ENCODE measurements at regions not wholly inside any gene's neighbourhood (a gene's known extent, or its start where the extent isn't known, plus 50 kb on each side); places are given as distances from the start of the nearest gene placed in this dataset.

DNA sequence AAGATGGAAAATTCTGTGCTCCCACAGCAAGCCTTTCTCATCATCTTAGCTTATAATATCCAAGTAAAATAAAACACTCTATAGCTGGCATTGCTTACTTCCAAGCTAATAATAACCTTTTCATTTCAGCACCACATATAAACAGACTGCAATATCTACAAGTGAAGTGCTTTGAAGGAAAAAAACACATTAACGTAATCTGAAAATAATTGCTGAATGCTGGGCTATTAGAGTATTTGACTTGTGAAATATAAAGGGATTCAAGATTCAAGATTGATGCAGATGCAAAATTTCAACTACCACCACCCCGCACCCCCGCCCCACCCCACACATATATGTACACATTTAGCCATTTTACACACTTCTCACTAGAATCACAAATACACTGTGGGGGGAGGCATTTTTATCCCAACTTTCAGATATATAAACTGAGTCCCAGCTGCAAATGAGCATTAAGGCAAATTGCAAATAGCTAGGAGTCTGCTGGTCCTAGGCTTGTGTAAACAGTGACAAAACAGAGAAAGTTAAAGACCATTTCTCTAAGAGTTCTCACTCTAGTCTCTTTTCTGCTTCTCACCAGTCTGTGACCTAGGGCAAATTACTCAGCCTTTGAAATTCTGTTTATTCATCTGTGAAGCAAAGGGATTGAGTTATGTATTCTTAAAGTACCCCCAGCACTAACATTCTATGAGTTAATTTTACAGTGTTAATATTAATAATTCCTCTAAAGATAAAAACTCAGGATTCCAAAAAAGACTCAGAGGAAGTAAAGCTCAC is 489.4 kb downstream of the PRELID2 start:
- TF ChIP-seq, protein P1, sequence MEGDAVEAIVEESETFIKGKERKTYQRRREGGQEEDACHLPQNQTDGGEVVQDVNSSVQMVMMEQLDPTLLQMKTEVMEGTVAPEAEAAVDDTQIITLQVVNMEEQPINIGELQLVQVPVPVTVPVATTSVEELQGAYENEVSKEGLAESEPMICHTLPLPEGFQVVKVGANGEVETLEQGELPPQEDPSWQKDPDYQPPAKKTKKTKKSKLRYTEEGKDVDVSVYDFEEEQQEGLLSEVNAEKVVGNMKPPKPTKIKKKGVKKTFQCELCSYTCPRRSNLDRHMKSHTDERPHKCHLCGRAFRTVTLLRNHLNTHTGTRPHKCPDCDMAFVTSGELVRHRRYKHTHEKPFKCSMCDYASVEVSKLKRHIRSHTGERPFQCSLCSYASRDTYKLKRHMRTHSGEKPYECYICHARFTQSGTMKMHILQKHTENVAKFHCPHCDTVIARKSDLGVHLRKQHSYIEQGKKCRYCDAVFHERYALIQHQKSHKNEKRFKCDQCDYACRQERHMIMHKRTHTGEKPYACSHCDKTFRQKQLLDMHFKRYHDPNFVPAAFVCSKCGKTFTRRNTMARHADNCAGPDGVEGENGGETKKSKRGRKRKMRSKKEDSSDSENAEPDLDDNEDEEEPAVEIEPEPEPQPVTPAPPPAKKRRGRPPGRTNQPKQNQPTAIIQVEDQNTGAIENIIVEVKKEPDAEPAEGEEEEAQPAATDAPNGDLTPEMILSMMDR (IDR thresholded peaks at IDR 0.05; ENCODE audit: control extremely low read depth, extremely low read depth), result no peak
- H3K36me3 ChIP-seq (ENCODE audit: control insufficient read depth in 4 of 4, insufficient read depth in 4 of 4, low read length in 4 of 4), result no peaks in the 10 kb centered on the region
- no peak overlapping the region for H3K4me3 ChIP-seq
- H3K9ac ChIP-seq (ENCODE audit: insufficient read depth in 1 of 2, low read length in 2 of 2), result no peak overlapping the region
- WGBS, 2 donors, result 78 to 87% methylated on average over 3 of the region's 3 CpGs
- peaks cover 0 to 3% (median 0%) of the 10 kb centered on the region in 4 donors for H3K9me3 ChIP-seq (ENCODE audit: control insufficient read depth in 4 of 4, insufficient read depth in 3 of 4, low read length in 3 of 4)
- H3K27ac ChIP-seq (ENCODE audit: low read depth in 1 of 2, low read length in 1 of 2), result no peak overlapping the region
- peak; percentile 48 to 83 (median 83) for DNase-seq
- no peaks in the 10 kb centered on the region for H3K27me3 ChIP-seq (ENCODE audit: control insufficient read depth in 3 of 3, insufficient read depth in 3 of 3, low read length in 2 of 3)
- peaks cover 0 to 19% (median 0%) of the 10 kb centered on the region in 5 donors for H3K4me1 ChIP-seq (ENCODE audit: control insufficient read depth in 5 of 5, insufficient read depth in 5 of 5, low read length in 5 of 5)
- no peak for ATAC-seq (ENCODE audit: insufficient read depth, low FRiP score)

DNA sequence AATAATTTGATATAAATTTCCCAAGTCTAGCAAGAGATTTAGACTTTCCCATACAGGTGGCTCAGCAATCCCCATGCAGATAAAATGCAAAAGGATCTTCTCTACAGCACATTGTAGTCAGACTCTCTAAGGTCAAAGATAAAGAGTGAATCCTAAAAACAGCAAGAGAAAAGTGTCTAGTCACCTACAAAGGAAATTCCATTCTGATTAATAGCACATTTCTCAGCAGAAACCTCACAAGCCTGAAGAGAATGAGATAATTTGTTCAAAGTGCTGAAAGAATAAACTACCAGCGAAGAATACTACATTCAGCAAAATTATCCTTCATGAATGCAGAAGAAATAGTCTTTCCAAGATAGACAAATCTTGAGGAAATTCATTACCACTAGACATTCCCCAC is 493.3 kb downstream of the PRELID2 start:
- Histone ChIP-seq H3K27me3 (ENCODE audit: control insufficient read depth in 3 of 3, insufficient read depth in 3 of 3, low read length in 2 of 3) (no peaks in the 10 kb centered on the region), H3K9ac (ENCODE audit: insufficient read depth in 1 of 2, low read length in 2 of 2) (no peak overlapping the region), H3K36me3 (ENCODE audit: control insufficient read depth in 4 of 4, insufficient read depth in 4 of 4, low read length in 4 of 4) (no peaks in the 10 kb centered on the region), H3K27ac (ENCODE audit: low read depth in 1 of 2, low read length in 1 of 2) (no peak overlapping the region), H3K4me3 (no peak overlapping the region), H3K9me3 (ENCODE audit: control insufficient read depth in 4 of 4, insufficient read depth in 3 of 4, low read length in 3 of 4) (peaks cover 0 to 8% (median 3%) of the 10 kb centered on the region in 4 donors), H3K4me1 (ENCODE audit: control insufficient read depth in 5 of 5, insufficient read depth in 5 of 5, low read length in 5 of 5) (peaks cover 0 to 17% (median 0%) of the 10 kb centered on the region in 5 donors)
- no peak for ATAC-seq (ENCODE audit: insufficient read depth, low FRiP score)
- 90 to 94% methylated on average over 1 of the region's 1 CpG for WGBS, 2 donors
- TF ChIP-seq, protein P1 (IDR thresholded peaks at IDR 0.05; ENCODE audit: control extremely low read depth, extremely low read depth), result no peak
- no peak for DNase-seq

DNA sequence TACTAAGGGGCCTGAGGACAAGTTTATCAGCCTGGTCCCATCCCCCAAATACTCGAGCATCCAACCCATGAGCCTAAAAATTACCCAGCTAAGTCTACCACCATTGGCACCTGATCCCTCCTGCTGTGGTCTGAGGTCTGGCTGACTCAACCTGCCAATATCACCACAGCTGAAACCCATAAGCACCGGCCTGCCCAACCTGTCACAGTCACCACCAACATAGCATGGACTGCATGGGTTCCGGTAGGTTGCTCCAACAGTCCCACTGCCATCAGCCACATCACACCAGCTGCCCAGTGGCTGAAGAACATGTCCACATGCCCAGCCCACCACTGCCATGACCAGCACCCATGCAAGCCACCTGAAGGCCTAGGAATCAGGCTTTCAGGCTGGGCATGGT is 495.0 kb downstream of the PRELID2 start:
- 87 to 89% methylated on average over 3 of the region's 3 CpGs for WGBS, 2 donors
- DNase-seq, result no peak

More for the DNA sequence above, 495.0 kb downstream of the PRELID2 start:
- TF ChIP-seq, protein P1 (IDR thresholded peaks at IDR 0.05; ENCODE audit: control extremely low read depth, extremely low read depth), result no peak
- Histone ChIP-seq H3K9ac (ENCODE audit: insufficient read depth in 1 of 2, low read length in 2 of 2) (no peak overlapping the region), H3K4me3 (no peak overlapping the region), H3K27me3 (ENCODE audit: control insufficient read depth in 3 of 3, insufficient read depth in 3 of 3, low read length in 2 of 3) (no peaks in the 10 kb centered on the region), H3K9me3 (ENCODE audit: control insufficient read depth in 4 of 4, insufficient read depth in 3 of 4, low read length in 3 of 4) (peaks cover 0 to 10% (median 4%) of the 10 kb centered on the region in 4 donors), H3K4me1 (ENCODE audit: control insufficient read depth in 5 of 5, insufficient read depth in 5 of 5, low read length in 5 of 5) (peaks cover 0 to 1% (median 0%) of the 10 kb centered on the region in 5 donors), H3K36me3 (ENCODE audit: control insufficient read depth in 4 of 4, insufficient read depth in 4 of 4, low read length in 4 of 4) (no peaks in the 10 kb centered on the region), H3K27ac (ENCODE audit: low read depth in 1 of 2, low read length in 1 of 2) (no peak overlapping the region)
- no peak for ATAC-seq (ENCODE audit: insufficient read depth, low FRiP score)

Measured in lung (tissue), 11 donors.